ENCODE measurements at regions not wholly inside any gene's neighbourhood (a gene's known extent, or its start where the extent isn't known, plus 50 kb on each side); places are given as distances from the start of the nearest gene placed in this dataset.

GRCh38 chrX:4028151-4028550 is 314.7 kb upstream of the PRKX start:
- TF ChIP-seq CTCF (conservative IDR thresholded peaks at IDR 0.05; ENCODE audit: low read depth, low read length): no peak
- TF ChIP-seq CEBPB (IDR thresholded peaks at IDR 0.05; ENCODE audit: low read depth, low read length): no peak
- TF ChIP-seq RAD21 (IDR thresholded peaks at IDR 0.05; ENCODE audit: low read length): no peak
- no peak for TF ChIP-seq SMC3 (IDR thresholded peaks at IDR 0.05; ENCODE audit: low read depth, low read length)
- TF ChIP-seq CHD1 (IDR thresholded peaks at IDR 0.05; ENCODE audit: low read depth, low read length): no peak
- TF ChIP-seq POLR2A (IDR thresholded peaks at IDR 0.05; ENCODE audit: low read depth, low read length): no peak
- TF ChIP-seq RFX5 (IDR thresholded peaks at IDR 0.05; ENCODE audit: low read depth, low read length): no peak
- TF ChIP-seq NFE2L2 (IDR thresholded peaks at IDR 0.05; ENCODE audit: low read depth, low read length): no peak
- no peak for TF ChIP-seq MXI1 (IDR thresholded peaks at IDR 0.05; ENCODE audit: borderline replicate concordance, low read depth, low read length)
- no peak for TF ChIP-seq USF2 (IDR thresholded peaks at IDR 0.05; ENCODE audit: low read depth, low read length)
- TF ChIP-seq MAZ (IDR thresholded peaks at IDR 0.05; ENCODE audit: borderline replicate concordance, low read depth, low read length): no peak
- no peak for TF ChIP-seq FOS (IDR thresholded peaks at IDR 0.05; ENCODE audit: low read depth, low read length)
- no peak for TF ChIP-seq BHLHE40 (IDR thresholded peaks at IDR 0.05; ENCODE audit: low read depth, low read length)
- TF ChIP-seq ELK1 (IDR thresholded peaks at IDR 0.05; ENCODE audit: borderline replicate concordance, low read depth, low read length): no peak

All from IMR-90 (cell line).